BE2C (cell line): ENCODE measurements at regions not wholly inside any gene's neighbourhood (a gene's known extent, or its start where the extent isn't known, plus 50 kb on each side); places are given as distances from the start of the nearest gene placed in this dataset.

ENCODE experiments used
- DNase-seq: peaks from one replicate; pipeline ENCODE4 v3.0.0-alpha.2; 2020
- H3K27me3 ChIP-seq: fragments of 250-450 bp; sonication (Bioruptor Pico); 2 replicates; pipeline ENCODE4 v1.5.1; 2020; ENCODE audit warnings: mild to moderate bottlenecking
- H3K36me3 ChIP-seq: fragments of 250-450 bp; sonication (Bioruptor Pico); 2 replicates; pipeline ENCODE4 v1.5.1; 2020; ENCODE audit warnings: mild to moderate bottlenecking
- H3K4me1 ChIP-seq: fragments of 250-450 bp; sonication (Bioruptor Pico); 2 replicates; pipeline ENCODE4 v1.5.1; 2020
- H3K4me3 ChIP-seq: 2 replicates; pipeline ENCODE4 v1.5.1; 2011; ENCODE audit warnings: low read depth, low read length
- H3K9me3 ChIP-seq: fragments of 250-450 bp; sonication (Bioruptor Pico); 2 replicates; pipeline ENCODE4 v1.5.1; 2020
- CTCF ChIP-seq: IDR thresholded peaks from 2 replicates; pipeline ENCODE4 v1.5.1; 2012; ENCODE audit warnings: mild to moderate bottlenecking, low read depth, low read length

- no peaks in the 10 kb centered on the region for H3K36me3 ChIP-seq
- peaks cover 5% of the 10 kb centered on the region for H3K4me1 ChIP-seq
- no peaks in the 10 kb centered on the region for H3K9me3 ChIP-seq
- TF ChIP-seq CTCF, result no peak
- H3K4me3 ChIP-seq, result no peak overlapping the region
- H3K27me3 ChIP-seq, result no peaks in the 10 kb centered on the region
- no peak for DNase-seq
Observed at GRCh38 chr2:29974086-29974485, 52.7 kb upstream of the ALK start.

GRCh38 chr2:29977284-29977683 lies 55.9 kb upstream of the ALK start:
- no peaks in the 10 kb centered on the region for H3K27me3 ChIP-seq

DNA sequence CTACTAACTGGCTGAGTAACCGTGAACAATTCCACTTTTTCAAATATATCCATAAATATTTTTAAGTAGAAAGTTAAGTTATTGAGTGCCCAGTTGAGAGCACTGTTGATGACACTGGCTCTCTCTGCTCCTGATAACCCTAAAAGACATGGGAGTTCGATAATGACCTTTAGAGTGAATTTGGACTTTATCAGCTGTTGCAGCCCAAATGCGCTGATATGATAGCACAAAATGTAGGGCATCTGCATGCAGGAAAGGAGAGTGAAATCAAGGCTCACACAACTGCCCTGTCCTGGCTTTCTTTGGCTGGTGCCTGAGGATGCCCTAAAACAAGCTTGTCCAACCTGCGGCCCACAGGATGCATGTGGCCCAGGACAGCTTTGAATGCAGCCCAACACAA lies 60.0 kb upstream of the ALK start:
- DNase-seq, result no peak
- Histone ChIP-seq H3K4me1 (peaks cover 5% of the 10 kb centered on the region), H3K9me3 (no peaks in the 10 kb centered on the region), H3K36me3 (no peaks in the 10 kb centered on the region), H3K27me3 (no peaks in the 10 kb centered on the region), H3K4me3 (no peak overlapping the region)
- TF ChIP-seq CTCF, result no peak

More at GRCh38 chr2:29977284-29977683, 55.9 kb upstream of the ALK start:
- Histone ChIP-seq H3K4me3 (no peak overlapping the region), H3K9me3 (no peaks in the 10 kb centered on the region), H3K36me3 (no peaks in the 10 kb centered on the region), H3K4me1 (peaks cover 5% of the 10 kb centered on the region)
- TF ChIP-seq CTCF, result no peak
- peak; percentile 18 for DNase-seq

DNA sequence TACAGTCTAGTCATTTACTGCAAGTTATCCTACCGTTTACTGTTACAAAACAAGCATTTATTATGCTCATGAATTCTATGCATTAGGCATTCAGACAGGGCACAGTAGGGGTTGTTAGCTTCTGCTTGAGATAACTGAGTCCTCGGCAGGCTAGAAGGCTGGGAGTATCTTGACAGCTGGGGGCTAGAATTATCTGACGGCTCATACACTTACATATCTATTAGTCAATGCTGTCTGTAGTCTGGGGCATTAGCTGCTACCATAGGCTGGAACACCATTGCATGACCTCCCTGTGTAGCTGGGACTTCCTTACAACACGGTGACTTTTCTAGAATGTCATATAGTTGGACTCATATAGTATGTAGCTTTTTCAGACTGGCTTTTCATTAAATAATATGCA lies 61.9 kb upstream of the ALK start:
- no peaks in the 10 kb centered on the region for H3K9me3 ChIP-seq
- no peaks in the 10 kb centered on the region for H3K4me1 ChIP-seq
- H3K4me3 ChIP-seq, result no peak overlapping the region
- TF ChIP-seq CTCF, result no peak
- DNase-seq, result no peak
- no peaks in the 10 kb centered on the region for H3K27me3 ChIP-seq
- no peaks in the 10 kb centered on the region for H3K36me3 ChIP-seq

DNA sequence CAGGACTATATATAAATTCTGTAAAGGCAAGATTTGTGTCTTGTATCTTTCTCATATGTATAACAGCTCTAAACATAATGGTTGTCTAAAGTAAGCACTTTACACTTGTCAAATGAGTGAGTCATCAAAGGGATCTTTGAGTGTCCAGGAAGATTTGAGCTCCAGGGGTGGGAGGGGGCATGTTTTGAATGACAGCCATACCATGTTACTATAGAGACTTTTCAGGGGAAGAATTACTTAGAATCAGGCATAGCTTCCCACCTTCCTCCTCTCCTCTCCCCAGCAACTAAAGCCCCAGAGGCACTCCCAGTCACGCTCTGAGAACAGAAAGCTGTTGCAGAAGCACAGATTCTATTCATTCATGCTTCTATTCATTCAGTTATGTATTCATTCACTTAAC lies 65.8 kb upstream of the ALK start:
- Histone ChIP-seq H3K36me3 (no peaks in the 10 kb centered on the region), H3K4me1 (no peaks in the 10 kb centered on the region), H3K9me3 (no peaks in the 10 kb centered on the region), H3K4me3 (no peak overlapping the region), H3K27me3 (no peaks in the 10 kb centered on the region)
- no peak for DNase-seq
- no peak for TF ChIP-seq CTCF

GRCh38 chr2:29990129-29990528 lies 68.7 kb upstream of the ALK start:
- Histone ChIP-seq H3K4me3 (no peak overlapping the region), H3K9me3 (no peaks in the 10 kb centered on the region), H3K36me3 (no peaks in the 10 kb centered on the region), H3K27me3 (no peaks in the 10 kb centered on the region), H3K4me1 (no peaks in the 10 kb centered on the region)
- no peak for TF ChIP-seq CTCF
- DNase-seq, result no peak
